ENCODE measurements at regions not wholly inside any gene's neighbourhood (a gene's known extent, or its start where the extent isn't known, plus 50 kb on each side); places are given as distances from the start of the nearest gene placed in this dataset.
"Not testable (repeated sequence)": the region's sequence is repeated elsewhere in the genome, so short reads cannot be mapped to it uniquely, and the experiment has no call there.

DNA sequence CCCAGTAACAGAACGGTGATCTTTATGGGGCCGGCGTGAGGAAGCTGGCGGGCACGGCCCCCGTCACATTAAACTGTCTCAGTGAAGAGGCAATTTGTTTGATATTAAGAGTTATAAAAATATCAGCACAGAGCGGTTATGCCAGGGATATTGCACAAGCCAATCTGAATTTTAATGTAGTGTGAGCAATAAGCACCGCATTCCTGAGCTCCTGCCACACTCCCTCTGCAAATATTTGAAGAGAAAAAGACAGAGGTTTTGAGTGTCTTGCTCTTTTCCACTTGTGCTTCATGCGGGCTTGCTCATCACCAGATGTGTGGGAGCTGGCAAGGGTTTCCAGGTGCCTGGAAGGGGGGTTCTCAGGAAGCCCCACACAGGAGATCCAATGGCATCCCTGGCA is 50.3 kb upstream of the PAX8 start:
- TF ChIP-seq, protein P1, sequence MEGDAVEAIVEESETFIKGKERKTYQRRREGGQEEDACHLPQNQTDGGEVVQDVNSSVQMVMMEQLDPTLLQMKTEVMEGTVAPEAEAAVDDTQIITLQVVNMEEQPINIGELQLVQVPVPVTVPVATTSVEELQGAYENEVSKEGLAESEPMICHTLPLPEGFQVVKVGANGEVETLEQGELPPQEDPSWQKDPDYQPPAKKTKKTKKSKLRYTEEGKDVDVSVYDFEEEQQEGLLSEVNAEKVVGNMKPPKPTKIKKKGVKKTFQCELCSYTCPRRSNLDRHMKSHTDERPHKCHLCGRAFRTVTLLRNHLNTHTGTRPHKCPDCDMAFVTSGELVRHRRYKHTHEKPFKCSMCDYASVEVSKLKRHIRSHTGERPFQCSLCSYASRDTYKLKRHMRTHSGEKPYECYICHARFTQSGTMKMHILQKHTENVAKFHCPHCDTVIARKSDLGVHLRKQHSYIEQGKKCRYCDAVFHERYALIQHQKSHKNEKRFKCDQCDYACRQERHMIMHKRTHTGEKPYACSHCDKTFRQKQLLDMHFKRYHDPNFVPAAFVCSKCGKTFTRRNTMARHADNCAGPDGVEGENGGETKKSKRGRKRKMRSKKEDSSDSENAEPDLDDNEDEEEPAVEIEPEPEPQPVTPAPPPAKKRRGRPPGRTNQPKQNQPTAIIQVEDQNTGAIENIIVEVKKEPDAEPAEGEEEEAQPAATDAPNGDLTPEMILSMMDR (IDR thresholded peaks at IDR 0.05), result not testable (repeated sequence)
- TF ChIP-seq POLR2A (IDR thresholded peaks at IDR 0.05), result not testable (repeated sequence)
